A172 (cell line): ENCODE measurements at regions not wholly inside any gene's neighbourhood (a gene's known extent, or its start where the extent isn't known, plus 50 kb on each side); places are given as distances from the start of the nearest gene placed in this dataset.
A peak's percentile ranks its signal among the peaks of the same experiment; 100 is the strongest.
"Not testable (repeated sequence)": the region's sequence is repeated elsewhere in the genome, so short reads cannot be mapped to it uniquely, and the experiment has no call there.

ENCODE experiments used
- DNase-seq: peaks from one replicate; pipeline ENCODE4 v3.0.0-alpha.2; 2015; ENCODE audit warnings: low spot score

- no peak for DNase-seq
Observed at GRCh38 chr2:113838744-113839444, 51.0 kb upstream of the ACTR3 start.

- no peak for DNase-seq
Observed at GRCh38 chr2:113838277-113838676, 51.6 kb upstream of the ACTR3 start.

- no peak for DNase-seq
Observed at GRCh38 chr2:113834051-113834730, 55.7 kb upstream of the ACTR3 start.

GRCh38 chr2:113832795-113833290 is 57.0 kb upstream of the ACTR3 start:
- DNase-seq, result no peak

- DNase-seq, result peak; percentile 72
Observed at GRCh38 chr2:113831161-113831560, 58.7 kb upstream of the ACTR3 start.

GRCh38 chr2:113829761-113830160 is 60.1 kb upstream of the ACTR3 start:
- no peak for DNase-seq

GRCh38 chr2:113829270-113829669 is 60.6 kb upstream of the ACTR3 start:
- DNase-seq, result no peak

- no peak for DNase-seq
Observed at GRCh38 chr2:113828049-113828742, 61.7 kb upstream of the ACTR3 start.

- no peak for DNase-seq
Observed at GRCh38 chr2:113827426-113827825, 62.5 kb upstream of the ACTR3 start.

GRCh38 chr2:113826346-113827285 is 63.3 kb upstream of the ACTR3 start:
- no peak for DNase-seq

GRCh38 chr2:113823716-113824595 is 65.9 kb upstream of the ACTR3 start:
- DNase-seq, result no peak

- no peak for DNase-seq
Observed at GRCh38 chr2:113822087-113822815, 65.8 kb upstream of the SLC35F5 start.

- DNase-seq, result peak; percentile 99
Observed at GRCh38 chr2:113818382-113818951, 62.0 kb upstream of the SLC35F5 start.

GRCh38 chr2:113813396-113813795 is 57.0 kb upstream of the SLC35F5 start:
- DNase-seq, result not testable (repeated sequence)

- no peak for DNase-seq
Observed at GRCh38 chr2:113812204-113812603, 55.8 kb upstream of the SLC35F5 start.

- no peak for DNase-seq
Observed at GRCh38 chr2:113809076-113809736, 52.8 kb upstream of the SLC35F5 start.

- DNase-seq, result no peak
Observed at GRCh38 chr2:113807721-113808120, 51.3 kb upstream of the SLC35F5 start.

GRCh38 chr2:113806217-113806913 is 49.9 kb upstream of the SLC35F5 start:
- no peak for DNase-seq
